Ishikawa (cell line): ENCODE measurements at regions not wholly inside any gene's neighbourhood (a gene's known extent, or its start where the extent isn't known, plus 50 kb on each side); places are given as distances from the start of the nearest gene placed in this dataset.

Experiments used
- CEBPB ChIP-seq: IDR thresholded peaks from 2 replicates; pipeline ENCODE4 v1.6.1; 2012
- CREB1 ChIP-seq: IDR thresholded peaks from 2 replicates; pipeline ENCODE4 v1.6.1; 2012; ENCODE audit warnings: low read depth
- EGR1 ChIP-seq: IDR thresholded peaks from 2 replicates; pipeline ENCODE4 v1.6.1; 2012
- EP300 ChIP-seq: IDR thresholded peaks from 2 replicates; pipeline ENCODE4 v1.6.1; 2012; ENCODE audit warnings: borderline replicate concordance
- FOXM1 ChIP-seq: IDR thresholded peaks from 2 replicates; pipeline ENCODE4 v1.6.1; 2012; ENCODE audit warnings: low read depth, borderline replicate concordance
- MAX ChIP-seq: IDR thresholded peaks from 2 replicates; pipeline ENCODE4 v1.6.1; 2012
- RAD21 ChIP-seq: IDR thresholded peaks from 2 replicates; pipeline ENCODE4 v1.6.1; 2012; ENCODE audit warnings: low read depth
- REST ChIP-seq: IDR thresholded peaks from 2 replicates; pipeline ENCODE4 v1.6.1; 2012; ENCODE audit warnings: low read depth, mild to moderate bottlenecking
- TAF1 ChIP-seq: IDR thresholded peaks from 2 replicates; pipeline ENCODE4 v1.6.1; 2012; ENCODE audit warnings: low read depth, mild to moderate bottlenecking
- TCF12 ChIP-seq: IDR thresholded peaks from 2 replicates; pipeline ENCODE4 v1.6.1; 2012; ENCODE audit warnings: low read depth
- TEAD4 ChIP-seq: IDR thresholded peaks from 2 replicates; pipeline ENCODE4 v1.6.1; 2012
- USF1 ChIP-seq: IDR thresholded peaks from 2 replicates; pipeline ENCODE4 v1.6.1; 2012
- YY1 ChIP-seq: IDR thresholded peaks from 2 replicates; pipeline ENCODE4 v1.6.1; 2012; ENCODE audit warnings: low read depth
- ZBTB7A ChIP-seq: IDR thresholded peaks from 2 replicates; pipeline ENCODE4 v1.6.1; 2012; ENCODE audit warnings: low read depth

GRCh38 chr4:155599596-155599995, 67.1 kb upstream of the GUCY1A1 start:
- TF ChIP-seq TCF12 (no peak), YY1 (no peak), CREB1 (no peak), TAF1 (no peak), USF1 (no peak), MAX (no peak), REST (no peak), ZBTB7A (no peak), EP300 (no peak), FOXM1 (no peak), EGR1 (no peak), TEAD4 (no peak), RAD21 (no peak), CEBPB (no peak)
